Right lobe of liver (tissue), 6 donors: ENCODE measurements at regions not wholly inside any gene's neighbourhood (a gene's known extent, or its start where the extent isn't known, plus 50 kb on each side); places are given as distances from the start of the nearest gene placed in this dataset.
"Not testable (repeated sequence)": the region's sequence is repeated elsewhere in the genome, so short reads cannot be mapped to it uniquely, and the experiment has no call there.

Experiments used
- ATAC-seq, 4 donors: fragments of 200-7000 bp; cut with Tn5 transposase; one replicate each; pipeline ENCODE4 v1.9.1; 2020; ENCODE audit warnings: mild to moderate bottlenecking in 4 of 4, moderate library complexity in 4 of 4
- DNase-seq, 3 donors: peaks; one replicate each; pipeline ENCODE4 v3.0.0-alpha.2; 2020
- H3K27ac ChIP-seq, 3 donors: fragments of 200-600 bp; one replicate each; pipeline ENCODE4 v1.8.0; 2022
- H3K27me3 ChIP-seq, 2 donors: fragments of 200-600 bp; one replicate each; pipeline ENCODE4 v1.8.0; 2022
- H3K36me3 ChIP-seq, 4 donors: fragments of 200-600 bp; sonication (generic) in 1 of 4; one replicate each; pipeline versions ENCODE4 v1.5.1 to v1.8.0; 2017 to 2022; ENCODE audit warnings: control low read depth in 1 of 4
- H3K4me1 ChIP-seq, 4 donors: fragments of 200-600 bp; sonication (generic) in 1 of 4; one replicate each; pipeline versions ENCODE4 v1.5.1 to v1.8.0; 2017 to 2022; ENCODE audit warnings: control low read depth in 1 of 4
- H3K4me3 ChIP-seq, 3 donors: fragments of 200-600 bp; one replicate each; pipeline ENCODE4 v1.8.0; 2022
- H3K9me3 ChIP-seq, 4 donors: fragments of 200-600 bp; sonication (generic) in 1 of 4; one replicate each; pipeline versions ENCODE4 v1.5.1 to v1.8.0; 2017 to 2022; ENCODE audit warnings: control low read depth in 1 of 4
- POLR2A ChIP-seq: fragments of 450-650 bp; IDR thresholded peaks from one replicate; pipeline ENCODE4 v1.6.1; 2017; ENCODE audit warnings: antibody characterized with exemption, mild to moderate bottlenecking
- WGBS: methylation state at CpG from one replicate; pipeline ENCODE4 v1.1.6; 2018; ENCODE audit warnings: low coverage, low lambda C conversion rate; ENCODE audit not compliant: insufficient coverage; ENCODE audit errors: missing lambda C conversion rate; 5-methylcytosine and 5-hydroxymethylcytosine counted together
- intact Hi-C, 2 donors: fragments of 100-400 bp; cut with DNase I; formaldehyde crosslinking; loops; one replicate each; pipeline versions ENCODE4 v1.11.2 to v1.14.1; 2022
- TF ChIP-seq, protein P1 (sequence below), 4 donors: fragments of 200-600 bp in 3 of 4; fragments of 450-650 bp in 1 of 4; IDR thresholded peaks; one replicate each; pipeline versions ENCODE4 v1.5.1 to v1.8.0; 2016 to 2022; ENCODE audit warnings: antibody characterized with exemption in 4 of 4, mild to moderate bottlenecking in 2 of 4
- donor health status: DM: no; HTN: yes; CAD: no.
- donor health status: DM: no; HTN: no; CAD: no.
- donor health status: DM: no; HTN: no; CAD: no.
- donor health status: DM: no; HTN: yes; CAD: no.
- donor health status: DM: no; HTN: yes; CAD: no.

DNA sequence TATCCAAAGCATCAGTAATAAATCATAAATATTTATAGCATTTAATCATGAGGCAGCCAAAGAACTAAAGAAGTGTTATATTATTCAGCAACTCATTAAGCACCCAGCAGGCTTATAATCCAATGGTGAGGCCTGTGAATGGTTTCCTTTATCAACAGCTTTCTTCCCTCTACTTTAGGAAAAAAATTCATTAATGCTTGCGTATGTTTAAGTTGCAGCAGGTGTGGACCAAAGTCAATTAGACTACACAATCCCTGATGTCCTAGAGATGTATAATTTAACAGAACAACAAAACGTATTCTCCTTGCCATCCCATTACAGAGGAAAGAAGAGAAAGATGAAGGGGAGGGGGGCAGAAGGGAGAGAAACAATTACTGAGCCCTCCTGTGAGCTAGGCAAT is 87.7 kb upstream of the MAGI3 start:
- Histone ChIP-seq H3K4me3 (no peak overlapping the region), H3K36me3 (no peaks in the 10 kb centered on the region), H3K9me3 (no peaks in the 10 kb centered on the region), H3K27ac (no peak overlapping the region), H3K4me1 (no peaks in the 10 kb centered on the region), H3K27me3 (no peaks in the 10 kb centered on the region)
- WGBS: 57% methylated on average over 2 of the region's 2 CpGs
- DNase-seq: no peak
- ATAC-seq: no peak
- TF ChIP-seq, protein P1, sequence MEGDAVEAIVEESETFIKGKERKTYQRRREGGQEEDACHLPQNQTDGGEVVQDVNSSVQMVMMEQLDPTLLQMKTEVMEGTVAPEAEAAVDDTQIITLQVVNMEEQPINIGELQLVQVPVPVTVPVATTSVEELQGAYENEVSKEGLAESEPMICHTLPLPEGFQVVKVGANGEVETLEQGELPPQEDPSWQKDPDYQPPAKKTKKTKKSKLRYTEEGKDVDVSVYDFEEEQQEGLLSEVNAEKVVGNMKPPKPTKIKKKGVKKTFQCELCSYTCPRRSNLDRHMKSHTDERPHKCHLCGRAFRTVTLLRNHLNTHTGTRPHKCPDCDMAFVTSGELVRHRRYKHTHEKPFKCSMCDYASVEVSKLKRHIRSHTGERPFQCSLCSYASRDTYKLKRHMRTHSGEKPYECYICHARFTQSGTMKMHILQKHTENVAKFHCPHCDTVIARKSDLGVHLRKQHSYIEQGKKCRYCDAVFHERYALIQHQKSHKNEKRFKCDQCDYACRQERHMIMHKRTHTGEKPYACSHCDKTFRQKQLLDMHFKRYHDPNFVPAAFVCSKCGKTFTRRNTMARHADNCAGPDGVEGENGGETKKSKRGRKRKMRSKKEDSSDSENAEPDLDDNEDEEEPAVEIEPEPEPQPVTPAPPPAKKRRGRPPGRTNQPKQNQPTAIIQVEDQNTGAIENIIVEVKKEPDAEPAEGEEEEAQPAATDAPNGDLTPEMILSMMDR (IDR thresholded peaks at IDR 0.05): no peak
- TF ChIP-seq POLR2A: no peak
- intact Hi-C loops: no loop called here

DNA sequence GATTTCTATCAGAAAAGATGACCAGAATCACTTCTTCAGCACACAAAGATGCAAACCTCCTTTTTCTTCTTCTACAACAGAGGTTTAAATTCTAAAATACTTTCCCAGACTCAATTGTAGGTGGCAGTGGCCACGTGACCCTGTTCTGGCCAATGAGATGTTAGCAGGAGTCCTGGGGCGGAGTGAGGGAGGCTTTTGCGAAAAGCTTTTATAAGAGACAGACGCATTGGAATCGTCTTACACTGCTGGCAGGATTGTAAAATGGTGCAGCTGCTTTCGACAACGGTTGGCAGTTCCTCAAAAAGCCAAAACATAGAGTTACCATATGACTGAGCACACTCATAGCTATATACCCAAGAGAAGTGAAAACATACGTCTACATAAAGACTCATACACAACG is 87.0 kb upstream of the MAGI3 start:
- TF ChIP-seq, protein P1 (IDR thresholded peaks at IDR 0.05): no peak
- no peak for TF ChIP-seq POLR2A

DNA sequence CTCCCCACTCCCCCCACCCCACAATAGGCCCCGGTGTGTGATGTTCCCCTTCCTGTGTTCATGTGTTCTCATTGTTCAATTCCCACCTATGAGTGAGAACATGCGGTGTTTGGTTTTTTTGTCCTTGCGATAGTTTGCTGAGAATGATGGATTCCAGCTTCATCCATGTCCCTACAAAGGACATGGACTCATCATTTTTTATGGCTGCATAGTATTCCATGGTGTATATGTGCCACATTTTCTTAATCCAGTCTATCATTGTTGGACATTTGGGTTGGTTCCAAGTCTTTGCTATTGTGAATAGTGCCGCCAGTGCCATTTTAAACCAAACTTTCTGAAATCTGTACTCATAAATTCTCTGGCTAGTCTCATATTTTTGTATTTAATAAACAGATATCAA is 85.3 kb upstream of the MAGI3 start:
- H3K4me1 ChIP-seq, H3K36me3 ChIP-seq, DNase-seq, H3K9me3 ChIP-seq, H3K27ac ChIP-seq, H3K27me3 ChIP-seq, intact Hi-C loops, ATAC-seq, H3K4me3 ChIP-seq: not testable (repeated sequence)
- WGBS: 85% methylated on average over 4 of the region's 4 CpGs

More for the DNA sequence above, 87.0 kb upstream of the MAGI3 start:
- WGBS: 77% methylated on average over 9 of the region's 9 CpGs
- no peaks in the 10 kb centered on the region for H3K27me3 ChIP-seq
- intact Hi-C loops: no loop called here
- H3K4me1 ChIP-seq: no peaks in the 10 kb centered on the region
- DNase-seq (no peak), ATAC-seq (no peak)
- no peak overlapping the region for H3K4me3 ChIP-seq
- no peaks in the 10 kb centered on the region for H3K9me3 ChIP-seq
- H3K27ac ChIP-seq: no peak overlapping the region
- H3K36me3 ChIP-seq: no peaks in the 10 kb centered on the region

DNA sequence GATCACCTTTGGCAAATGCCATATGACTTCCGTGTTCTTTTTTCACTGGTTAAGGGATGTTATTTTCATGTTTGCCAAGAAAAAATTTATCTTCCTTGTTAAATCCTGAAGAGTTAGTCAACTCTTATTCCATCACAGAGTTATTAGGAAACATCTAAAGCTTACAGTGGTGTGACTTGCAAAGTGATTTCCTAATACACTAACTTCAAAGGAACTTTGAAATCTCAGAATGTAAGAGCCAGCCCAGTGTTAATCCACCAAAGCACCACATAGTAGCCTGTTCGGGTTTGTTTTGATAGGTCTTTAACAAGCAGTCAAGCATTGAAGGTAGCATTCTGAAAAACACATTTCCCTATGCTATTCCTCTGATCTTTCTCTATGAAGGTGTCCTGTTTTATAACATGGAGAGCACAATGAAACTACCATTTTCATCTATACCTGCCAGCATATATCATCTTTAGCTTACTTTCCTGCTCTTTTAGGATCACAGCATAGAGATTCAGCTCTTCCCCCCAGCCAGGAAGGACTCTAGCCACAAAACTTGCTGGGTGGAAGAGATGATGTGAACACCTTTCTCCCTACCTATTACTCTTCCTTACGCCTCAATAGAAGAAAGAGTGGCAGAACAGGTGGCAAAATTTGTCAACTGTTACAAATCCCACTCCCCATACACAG is 82.4 kb upstream of the MAGI3 start:
- H3K36me3 ChIP-seq: no peaks in the 10 kb centered on the region
- ATAC-seq (no peak), DNase-seq (no peak)
- no peaks in the 10 kb centered on the region for H3K4me1 ChIP-seq
- no peaks in the 10 kb centered on the region for H3K27me3 ChIP-seq
- no peak overlapping the region for H3K4me3 ChIP-seq
- TF ChIP-seq, protein P1 (IDR thresholded peaks at IDR 0.05): no peak
- TF ChIP-seq POLR2A: no peak
- intact Hi-C loops: no loop called here
- 71% methylated on average over 2 of the region's 3 CpGs for WGBS
- no peak overlapping the region for H3K27ac ChIP-seq
- no peaks in the 10 kb centered on the region for H3K9me3 ChIP-seq

DNA sequence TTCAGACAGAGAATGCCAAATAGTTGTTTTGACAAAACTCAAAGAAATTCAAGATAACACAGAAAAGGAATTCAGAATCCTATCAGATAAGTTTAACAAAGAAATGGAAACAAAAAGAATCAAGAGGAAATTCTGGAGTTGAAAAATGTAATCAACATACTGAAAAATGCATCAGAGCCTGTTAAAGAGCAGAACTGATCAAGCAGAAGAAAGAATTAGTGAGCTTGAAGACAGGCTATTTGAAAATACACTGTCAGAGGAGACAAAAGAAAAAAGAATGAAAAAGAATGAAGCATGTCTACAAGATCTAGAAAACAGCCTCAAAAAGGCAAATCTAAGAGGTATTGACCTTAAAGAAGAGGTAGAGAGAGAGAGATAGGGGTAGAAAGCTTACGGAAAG is 77.7 kb upstream of the MAGI3 start:
- H3K36me3 ChIP-seq, H3K27me3 ChIP-seq, DNase-seq, ATAC-seq, H3K4me1 ChIP-seq, H3K4me3 ChIP-seq, intact Hi-C loops, H3K9me3 ChIP-seq, H3K27ac ChIP-seq: not testable (repeated sequence)
- 100% methylated on average over 1 of the region's 1 CpG for WGBS

DNA sequence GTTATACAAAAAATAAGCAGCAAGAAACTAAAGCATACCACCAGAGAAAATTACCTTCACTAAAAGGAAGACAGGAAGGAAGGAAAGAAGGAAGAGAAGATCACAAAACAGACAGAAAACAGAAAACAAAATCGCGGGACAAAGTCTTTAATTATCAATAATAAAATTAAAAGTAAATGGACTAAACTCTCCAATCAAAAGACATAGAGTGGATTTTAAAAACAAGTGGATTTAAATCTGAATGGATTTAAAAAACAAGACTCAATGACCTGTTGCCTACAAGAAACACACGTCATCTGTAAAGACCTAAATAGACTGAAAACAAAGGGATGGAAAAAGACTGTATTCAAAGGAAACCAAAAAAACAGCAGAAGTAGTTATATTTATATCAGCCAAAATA is 75.7 kb upstream of the MAGI3 start:
- 84% methylated on average over 3 of the region's 3 CpGs for WGBS
- no peak overlapping the region for H3K27ac ChIP-seq
- H3K36me3 ChIP-seq: no peaks in the 10 kb centered on the region
- no peak for TF ChIP-seq POLR2A
- TF ChIP-seq, protein P1 (IDR thresholded peaks at IDR 0.05): no peak
- no peaks in the 10 kb centered on the region for H3K27me3 ChIP-seq
- intact Hi-C loops: no loop called here
- no peaks in the 10 kb centered on the region for H3K9me3 ChIP-seq
- ATAC-seq: no peak
- H3K4me1 ChIP-seq: no peaks in the 10 kb centered on the region
- DNase-seq: no peak
- H3K4me3 ChIP-seq: no peak overlapping the region
